ENCODE measurements at regions not wholly inside any gene's neighbourhood (a gene's known extent, or its start where the extent isn't known, plus 50 kb on each side); places are given as distances from the start of the nearest gene placed in this dataset.
A peak's percentile ranks its signal among the peaks of the same experiment; 100 is the strongest.

DNA sequence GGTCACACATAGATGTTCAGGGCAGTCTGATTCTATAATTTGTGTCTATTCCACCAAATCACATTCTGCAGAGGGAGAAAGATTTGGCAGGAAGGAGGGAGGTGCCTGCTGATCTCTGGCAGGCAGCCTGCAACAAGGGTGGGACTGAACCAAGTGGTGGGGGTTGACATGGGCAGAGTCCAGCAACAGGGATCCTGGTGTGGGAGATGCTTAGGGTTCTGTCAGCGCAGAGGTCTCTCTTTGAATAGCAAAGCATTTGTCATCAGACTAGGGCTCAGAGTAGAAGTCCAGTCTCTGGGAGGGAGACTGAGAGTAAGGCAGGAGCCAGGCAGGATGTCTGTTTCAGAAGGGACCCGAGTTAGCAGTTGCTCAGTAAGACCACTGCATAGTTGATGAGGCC, 94.6 kb downstream of the UTP18 start:
- DNase-seq = peak in 1 of 4 donors; percentile 3
- Histone ChIP-seq H3K4me3 (no peak overlapping the region), H3K36me3 (no peaks in the 10 kb centered on the region), H3K9me3 (no peaks in the 10 kb centered on the region), H3K27me3 (peaks cover 0 to 21% of the 10 kb centered on the region in 2 donors), H3K27ac (no peak overlapping the region), H3K4me1 (no peaks in the 10 kb centered on the region)
- TF ChIP-seq, protein P1, sequence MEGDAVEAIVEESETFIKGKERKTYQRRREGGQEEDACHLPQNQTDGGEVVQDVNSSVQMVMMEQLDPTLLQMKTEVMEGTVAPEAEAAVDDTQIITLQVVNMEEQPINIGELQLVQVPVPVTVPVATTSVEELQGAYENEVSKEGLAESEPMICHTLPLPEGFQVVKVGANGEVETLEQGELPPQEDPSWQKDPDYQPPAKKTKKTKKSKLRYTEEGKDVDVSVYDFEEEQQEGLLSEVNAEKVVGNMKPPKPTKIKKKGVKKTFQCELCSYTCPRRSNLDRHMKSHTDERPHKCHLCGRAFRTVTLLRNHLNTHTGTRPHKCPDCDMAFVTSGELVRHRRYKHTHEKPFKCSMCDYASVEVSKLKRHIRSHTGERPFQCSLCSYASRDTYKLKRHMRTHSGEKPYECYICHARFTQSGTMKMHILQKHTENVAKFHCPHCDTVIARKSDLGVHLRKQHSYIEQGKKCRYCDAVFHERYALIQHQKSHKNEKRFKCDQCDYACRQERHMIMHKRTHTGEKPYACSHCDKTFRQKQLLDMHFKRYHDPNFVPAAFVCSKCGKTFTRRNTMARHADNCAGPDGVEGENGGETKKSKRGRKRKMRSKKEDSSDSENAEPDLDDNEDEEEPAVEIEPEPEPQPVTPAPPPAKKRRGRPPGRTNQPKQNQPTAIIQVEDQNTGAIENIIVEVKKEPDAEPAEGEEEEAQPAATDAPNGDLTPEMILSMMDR (IDR thresholded peaks at IDR 0.05) = no peak
- intact Hi-C loops (cut with DNase I) = no loop called here
- no peak for ATAC-seq

DNA sequence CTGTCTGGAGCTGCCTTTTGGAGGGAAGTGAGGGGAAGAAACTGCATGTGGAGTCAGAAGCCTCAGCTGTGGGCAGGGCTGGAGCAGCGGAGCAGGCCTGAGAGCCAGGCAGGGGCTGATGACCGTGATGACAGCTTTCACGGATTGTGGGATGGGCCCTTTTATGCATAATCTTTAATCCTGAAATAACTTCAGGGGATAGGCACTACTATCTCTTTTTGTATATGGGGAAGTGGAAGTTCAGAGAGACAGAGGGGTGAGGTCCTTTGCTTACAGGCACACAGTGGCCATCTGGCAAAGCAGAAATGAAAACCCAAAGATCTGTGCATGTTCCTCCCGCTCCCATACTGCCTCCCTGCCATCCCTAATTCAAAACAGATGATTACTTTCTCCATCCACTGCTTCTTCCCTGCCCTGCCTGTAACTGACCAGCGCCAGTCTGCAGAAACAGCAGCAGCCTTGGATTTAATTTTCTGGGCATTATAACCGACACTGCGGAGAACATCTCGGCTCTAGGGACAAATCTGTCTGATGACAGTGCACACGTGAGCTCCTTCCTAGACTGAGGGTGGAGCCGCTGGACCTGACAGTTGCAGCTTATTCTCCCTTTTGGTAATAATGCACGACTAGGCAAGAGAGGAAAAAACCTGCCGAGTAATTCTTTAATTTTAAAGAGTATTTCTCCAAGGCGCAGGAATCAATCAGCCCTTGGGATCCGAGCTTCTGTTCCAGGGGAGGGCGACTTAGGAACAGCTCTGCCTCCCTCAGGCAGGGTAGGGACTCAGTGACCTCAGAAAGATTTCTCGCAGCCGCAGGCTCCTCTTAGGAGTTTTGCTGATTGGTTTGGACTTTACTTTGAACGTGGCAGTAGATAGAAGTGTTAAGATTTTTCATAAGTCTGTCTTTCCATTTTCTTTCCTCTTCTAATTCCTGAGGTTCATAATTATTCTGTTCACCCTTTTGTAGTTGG, 95.4 kb downstream of the UTP18 start:
- DNase-seq = no peak
- ATAC-seq = no peak
- intact Hi-C loops (cut with DNase I) = no loop called here
- Histone ChIP-seq H3K27ac (no peak overlapping the region), H3K27me3 (peaks cover 0 to 17% of the 10 kb centered on the region in 2 donors), H3K36me3 (no peaks in the 10 kb centered on the region), H3K4me3 (no peak overlapping the region), H3K9me3 (no peaks in the 10 kb centered on the region), H3K4me1 (no peaks in the 10 kb centered on the region)
- TF ChIP-seq, protein P1 (IDR thresholded peaks at IDR 0.05) = no peak

DNA sequence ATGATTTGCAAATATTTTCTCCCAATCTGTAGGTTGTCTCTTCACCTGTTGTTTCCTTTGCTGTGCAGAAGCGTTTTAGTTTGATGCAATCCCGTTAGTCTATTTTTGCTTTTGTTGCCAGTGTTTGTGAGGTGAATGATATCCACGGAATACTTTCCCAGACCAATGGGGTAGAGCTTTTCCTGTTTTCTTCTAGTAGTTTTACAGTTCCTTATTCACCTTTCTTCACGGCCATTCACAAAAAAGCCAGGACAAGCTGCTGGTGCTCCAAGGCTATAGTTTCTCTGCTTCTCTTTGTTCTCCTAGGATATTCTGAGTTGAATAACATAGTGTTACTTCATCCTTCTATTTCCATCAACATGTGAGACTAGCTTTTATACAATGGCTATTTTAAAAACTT, 98.7 kb downstream of the UTP18 start:
- TF ChIP-seq, protein P1 (IDR thresholded peaks at IDR 0.05) = no peak
- Histone ChIP-seq H3K4me3 (no peak overlapping the region), H3K4me1 (no peaks in the 10 kb centered on the region), H3K36me3 (no peaks in the 10 kb centered on the region), H3K27me3 (no peaks in the 10 kb centered on the region), H3K27ac (no peak overlapping the region), H3K9me3 (no peaks in the 10 kb centered on the region)
- ATAC-seq (no peak), DNase-seq (no peak)
- intact Hi-C loops (cut with DNase I) = no loop called here

DNA sequence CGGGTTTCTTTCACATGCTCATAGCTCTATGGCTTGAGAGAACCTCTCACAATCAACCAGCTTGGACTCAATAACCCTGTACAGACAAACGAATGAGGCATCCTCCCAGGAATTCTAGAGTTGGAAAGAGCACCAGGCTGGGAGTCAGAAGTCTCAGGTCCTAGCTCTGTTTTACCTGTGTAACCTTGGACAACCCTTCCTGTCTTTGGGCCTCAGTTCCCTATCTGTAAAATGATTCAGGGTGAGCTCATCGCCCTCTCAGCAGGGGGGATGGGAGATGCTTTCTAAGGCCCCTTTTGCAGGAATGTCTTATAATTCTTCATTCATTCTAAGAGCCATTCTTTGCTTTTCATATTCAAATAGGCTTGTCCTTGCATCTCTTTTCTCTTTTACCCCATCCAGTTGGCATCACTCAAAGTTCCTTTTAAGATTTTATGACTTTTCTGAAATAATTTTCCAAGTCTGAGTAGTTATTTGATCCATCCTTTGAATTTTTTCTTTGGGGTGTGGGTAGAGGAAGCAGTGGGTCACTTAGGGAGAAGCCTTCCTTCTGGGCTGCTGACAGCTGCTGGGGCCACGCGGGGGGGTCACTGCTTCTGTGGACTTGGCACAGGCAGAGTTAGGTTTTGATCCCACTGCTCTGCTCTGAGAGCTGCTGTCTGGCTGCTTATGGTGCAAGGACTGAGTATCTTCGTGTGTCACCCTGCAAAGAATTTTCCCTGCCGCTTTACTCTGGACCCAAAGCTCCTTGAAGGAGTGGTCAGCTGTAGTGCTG, 102.7 kb downstream of the UTP18 start:
- H3K4me3 ChIP-seq = no peak overlapping the region
- no peaks in the 10 kb centered on the region for H3K36me3 ChIP-seq
- DNase-seq = peak in 1 of 4 donors; percentile 27
- no peak for ATAC-seq
- H3K9me3 ChIP-seq = no peaks in the 10 kb centered on the region
- H3K27me3 ChIP-seq = no peaks in the 10 kb centered on the region
- no peak overlapping the region for H3K27ac ChIP-seq
- TF ChIP-seq, protein P1 (IDR thresholded peaks at IDR 0.05) = no peak
- no peaks in the 10 kb centered on the region for H3K4me1 ChIP-seq
- intact Hi-C loops (cut with DNase I) = no loop called here

DNA sequence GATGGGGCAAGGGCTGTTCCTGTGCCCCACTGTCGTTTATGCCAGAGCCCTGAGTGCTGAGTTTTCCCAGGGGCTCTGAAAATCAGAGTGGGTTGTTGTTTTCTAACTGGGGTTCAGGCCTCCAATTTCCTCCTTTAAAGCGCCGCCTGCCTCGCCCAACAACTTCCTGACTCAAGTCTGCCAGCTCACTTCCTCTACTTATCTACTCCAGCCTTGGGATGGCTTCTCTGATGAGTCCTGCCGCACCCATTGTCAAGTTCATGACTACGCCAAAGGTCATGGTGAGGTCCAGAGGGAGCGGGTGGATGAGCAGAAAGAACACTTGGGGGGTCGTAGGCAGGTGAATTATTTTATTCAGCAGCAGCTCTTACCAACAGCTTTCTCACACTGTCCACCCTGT, 104.7 kb downstream of the UTP18 start:
- no peak overlapping the region for H3K4me3 ChIP-seq
- no peaks in the 10 kb centered on the region for H3K36me3 ChIP-seq
- H3K9me3 ChIP-seq = no peaks in the 10 kb centered on the region
- H3K27ac ChIP-seq = no peak overlapping the region
- no peaks in the 10 kb centered on the region for H3K27me3 ChIP-seq
- H3K4me1 ChIP-seq = no peaks in the 10 kb centered on the region
- TF ChIP-seq, protein P1 (IDR thresholded peaks at IDR 0.05) = no peak
- no peak for DNase-seq
- intact Hi-C loops (cut with DNase I) = no loop called here
- no peak for ATAC-seq

Measured in left lung (tissue), 4 donors.